HCT116 (cell line): ENCODE measurements at regions not wholly inside any gene's neighbourhood (a gene's known extent, or its start where the extent isn't known, plus 50 kb on each side); places are given as distances from the start of the nearest gene placed in this dataset.

ENCODE experiments used
- ATAC-seq: fragments of 200-7000 bp; cut with Tn5 transposase; 2 replicates; pipeline ENCODE4 v1.9.1; 2020; ENCODE audit warnings: mild to moderate bottlenecking, moderate library complexity
- BruUV-seq: library from RNA; stranded (reverse); fragments of 400-500 nt; replicated peaks from 2 replicates; lab custom pipeline; 2021; lab: Mats Ljungman, UMichigan
- CTCF ChIA-PET: fragments of 300-600 bp; sonication (Branson Sonifier 250); formaldehyde crosslinking; loops from one replicate; lab custom pipeline; 2021; ENCODE audit warnings: antibody characterized with exemption; lab: Charles Lee
- POLR2A ChIA-PET: fragments of 300-600, 350-600 bp; sonication (Branson Sonifier 250); formaldehyde crosslinking; loops from one replicate; lab custom pipeline; 2021; ENCODE audit warnings: antibody characterized with exemption; lab: Charles Lee
- RAD21 ChIA-PET, 2 experiments: fragments of 300-600 bp; sonication (Branson Sonifier 250); formaldehyde crosslinking; loops; one replicate each; lab custom pipeline; 2023; ENCODE audit warnings: low total read pairs in 2 of 2; ENCODE audit not compliant: uncharacterized antibody in 2 of 2, unreplicated experiment in 2 of 2, low non-redundant PET in 1 of 2; lab: Charles Lee
- DNase-seq: peaks from one replicate; pipeline ENCODE4 v3.0.0-alpha.2; 2010; ENCODE audit warnings: low read depth, low spot score
- H2AFZ ChIP-seq: fragments of 200-600 bp; shearing (Covaris generic), sonication (generic); 2 replicates; pipeline ENCODE4 v1.6.1; 2017; ENCODE audit warnings: low read depth, mixed run types, mixed read lengths, antibody characterized with exemption, low read length; ENCODE audit not compliant: poor library complexity, severe bottlenecking
- H3K27ac ChIP-seq: 2 replicates; pipeline ENCODE4 v1.5.1; 2012; ENCODE audit warnings: low read depth, low read length
- H3K27me3 ChIP-seq: fragments of 200-600 bp; sonication (generic); 2 replicates; pipeline ENCODE4 v1.6.1; 2016; ENCODE audit warnings: mixed run types, low read length, mixed read lengths; ENCODE audit not compliant: insufficient read depth
- H3K36me3 ChIP-seq, 2 experiments: fragments of 200-500 bp in 1 of 2; fragments of 200-600 bp in 1 of 2; sonication (Bioruptor generic) in 1 of 2; sonication (generic) in 1 of 2; 2 replicates each; pipeline versions ENCODE4 v1.5.1 to v1.6.1; 2014 to 2016; ENCODE audit warnings: low read length in 2 of 2, inconsistent platforms in 1 of 2, mixed read lengths in 1 of 2, mixed run types in 1 of 2; ENCODE audit not compliant: insufficient read depth in 2 of 2, control insufficient read depth in 1 of 2
- H3K4me1 ChIP-seq, 2 experiments: fragments of 200-600 bp in 1 of 2; sonication (generic) in 1 of 2; 2 replicates each; pipeline versions ENCODE4 v1.5.1 to v1.6.1; 2012 to 2017; ENCODE audit warnings: low read length in 2 of 2, inconsistent platforms in 1 of 2, mild to moderate bottlenecking in 1 of 2, mixed read lengths in 1 of 2, mixed run types in 1 of 2, moderate library complexity in 1 of 2; ENCODE audit not compliant: insufficient read depth in 2 of 2, control insufficient read depth in 1 of 2
- H3K4me2 ChIP-seq: fragments of 200-600 bp; sonication (generic); 2 replicates; pipeline ENCODE4 v1.6.1; 2017; ENCODE audit warnings: mixed run types, low read length, mixed read lengths
- H3K4me3 ChIP-seq, 2 experiments: fragments of 200-600 bp in 1 of 2; sonication (generic) in 1 of 2; replicated peaks in 1 of 2; 2 replicates each; pipeline ENCODE4 v1.5.1; 2011 to 2016; ENCODE audit warnings: low read length in 2 of 2, control low read depth in 1 of 2, low read depth in 1 of 2, mild to moderate bottlenecking in 1 of 2, mixed read lengths in 1 of 2, mixed run types in 1 of 2
- H3K79me2 ChIP-seq: fragments of 200-600 bp; sonication (generic); 2 replicates; pipeline ENCODE4 v1.6.1; 2017; ENCODE audit warnings: mild to moderate bottlenecking, mixed run types, low read length, moderate library complexity, mixed read lengths; ENCODE audit not compliant: insufficient read depth
- H3K9ac ChIP-seq: fragments of 200-600 bp; sonication (generic); 2 replicates; pipeline ENCODE4 v1.6.1; 2016; ENCODE audit warnings: low read length, mixed read lengths
- H3K9me2 ChIP-seq: fragments of 200-600 bp; sonication (generic), shearing (Covaris generic); 2 replicates; pipeline ENCODE4 v1.6.1; 2017; ENCODE audit warnings: mixed run types, mild to moderate bottlenecking, moderate library complexity; ENCODE audit not compliant: insufficient read depth
- H3K9me3 ChIP-seq, 2 experiments: fragments of 200-500 bp in 1 of 2; fragments of 200-600 bp in 1 of 2; sonication (Bioruptor generic) in 1 of 2; sonication (generic) in 1 of 2; 2 replicates each; pipeline ENCODE4 v1.6.1; 2014 to 2017; ENCODE audit warnings: low read length in 2 of 2, mixed read lengths in 2 of 2, inconsistent platforms in 1 of 2, low read depth in 1 of 2, mild to moderate bottlenecking in 1 of 2, mixed run types in 1 of 2, moderate library complexity in 1 of 2; ENCODE audit not compliant: control insufficient read depth in 1 of 2, insufficient read depth in 1 of 2
- H4K20me1 ChIP-seq: fragments of 200-600 bp; sonication (generic), shearing (Covaris generic); 2 replicates; pipeline ENCODE4 v1.6.1; 2017; ENCODE audit warnings: mixed run types, mild to moderate bottlenecking, moderate library complexity; ENCODE audit not compliant: insufficient read depth
- ATF3 ChIP-seq: IDR thresholded peaks from 2 replicates; pipeline ENCODE4 v1.6.1; 2012
- CEBPB ChIP-seq: IDR thresholded peaks from 2 replicates; pipeline ENCODE4 v1.6.1; 2012; ENCODE audit warnings: low read depth
- ELF1 ChIP-seq: IDR thresholded peaks from 2 replicates; pipeline ENCODE4 v1.6.1; 2012; ENCODE audit warnings: low read depth, borderline replicate concordance
- FOSL1 ChIP-seq: IDR thresholded peaks from 2 replicates; pipeline ENCODE4 v1.6.1; 2012; ENCODE audit warnings: low read depth
- JUND ChIP-seq: IDR thresholded peaks from 2 replicates; pipeline ENCODE4 v1.6.1; 2012
- MAX ChIP-seq: IDR thresholded peaks from 2 replicates; pipeline ENCODE4 v1.6.1; 2012
- POLR2AphosphoS5 ChIP-seq: IDR thresholded peaks from 2 replicates; pipeline ENCODE4 v1.6.1; 2011; ENCODE audit warnings: mild to moderate bottlenecking, low read depth, low read length, moderate library complexity
- REST ChIP-seq: IDR thresholded peaks from 2 replicates; pipeline ENCODE4 v1.6.1; 2012; ENCODE audit warnings: low read depth
- intact Hi-C: fragments of 100-400 bp; cut with micrococcal nuclease; formaldehyde crosslinking; loops from 2 replicates; pipeline ENCODE4 v1.10.0; 2022

- ATAC-seq, result no peak
- no peak overlapping the region for H3K4me2 ChIP-seq
- H3K4me3 ChIP-seq, result no peak overlapping the region
- intact Hi-C loops, result no loop called here
- TF ChIP-seq FOSL1, result no peak
- no peak for TF ChIP-seq POLR2AphosphoS5
- TF ChIP-seq ELF1, result no peak
- no peak for TF ChIP-seq JUND
- TF ChIP-seq REST, result no peak
- no peak for TF ChIP-seq ATF3
- no peak for TF ChIP-seq MAX
- no peak for TF ChIP-seq CEBPB
- no peaks in the 10 kb centered on the region for H4K20me1 ChIP-seq
- no peak overlapping the region for H2AFZ ChIP-seq
- ChIA-PET RAD21 (no interaction called here), POLR2A (no interaction called here), CTCF (no interaction called here)
- no peaks in the 10 kb centered on the region for H3K27me3 ChIP-seq
- no TSS peak for BruUV-seq
- H3K4me1 ChIP-seq, result no peaks in the 10 kb centered on the region
- H3K79me2 ChIP-seq, result no peaks in the 10 kb centered on the region
- DNase-seq, result no peak
- peaks cover 0 to 18% of the 10 kb centered on the region in 2 experiments; a peak in 2 of 4 replicates for H3K9me3 ChIP-seq
- no peaks in the 10 kb centered on the region for H3K9me2 ChIP-seq
- no peaks in the 10 kb centered on the region for H3K36me3 ChIP-seq
- H3K27ac ChIP-seq, result no peak overlapping the region
- no peak overlapping the region for H3K9ac ChIP-seq
Measured at GRCh38 chr16:63877401-63877800, 1244.5 kb downstream of the CDH11 start.
